Choroid plexus epithelial cell (primary cell): ENCODE measurements at regions not wholly inside any gene's neighbourhood (a gene's known extent, or its start where the extent isn't known, plus 50 kb on each side); places are given as distances from the start of the nearest gene placed in this dataset.
A peak's percentile ranks its signal among the peaks of the same experiment; 100 is the strongest.

Source experiments
- DNase-seq: peaks from one replicate; pipeline ENCODE4 v3.0.0-alpha.2; 2010; ENCODE audit warnings: low read depth
- H3K4me3 ChIP-seq: 2 replicates; pipeline ENCODE4 v1.5.1; 2011; ENCODE audit warnings: low read depth, mild to moderate bottlenecking, control low read depth, low read length, moderate library complexity
- CTCF ChIP-seq: conservative IDR thresholded peaks from 2 replicates; pipeline ENCODE4 v1.5.1; 2011; ENCODE audit warnings: low read depth, mild to moderate bottlenecking, control low read depth, inconsistent platforms, low read length, moderate library complexity

DNA sequence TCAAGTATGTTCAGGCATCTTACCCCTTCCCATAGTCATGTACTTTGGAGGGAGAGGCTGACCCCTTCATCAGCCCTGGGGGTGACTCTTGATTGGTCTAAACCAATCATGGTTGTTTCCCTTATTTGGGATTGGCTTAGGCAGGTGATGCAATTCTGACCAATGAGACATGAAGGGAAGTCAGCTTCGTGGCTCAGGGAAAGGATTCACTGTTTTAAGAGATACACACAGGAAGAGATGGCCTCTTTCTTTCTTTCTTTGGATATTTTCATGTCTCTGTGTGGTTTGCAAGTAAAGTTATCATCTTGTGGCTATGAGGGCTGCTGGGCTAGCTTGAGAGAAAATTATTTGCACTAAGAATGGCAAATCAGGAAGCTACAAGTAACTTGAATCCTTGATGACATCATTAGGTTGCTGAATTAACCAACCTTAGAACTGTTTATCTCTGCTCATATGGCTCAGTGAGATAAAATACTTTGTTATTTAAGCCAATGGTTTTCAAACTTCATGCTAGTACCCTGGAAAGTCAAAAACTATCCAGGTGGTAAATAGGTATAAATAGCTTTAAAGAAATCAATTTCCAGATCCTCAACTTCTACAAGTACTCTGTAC, 144.2 kb upstream of the CENPW start:
- no peak for TF ChIP-seq CTCF
- peak; percentile 39 for DNase-seq

DNA sequence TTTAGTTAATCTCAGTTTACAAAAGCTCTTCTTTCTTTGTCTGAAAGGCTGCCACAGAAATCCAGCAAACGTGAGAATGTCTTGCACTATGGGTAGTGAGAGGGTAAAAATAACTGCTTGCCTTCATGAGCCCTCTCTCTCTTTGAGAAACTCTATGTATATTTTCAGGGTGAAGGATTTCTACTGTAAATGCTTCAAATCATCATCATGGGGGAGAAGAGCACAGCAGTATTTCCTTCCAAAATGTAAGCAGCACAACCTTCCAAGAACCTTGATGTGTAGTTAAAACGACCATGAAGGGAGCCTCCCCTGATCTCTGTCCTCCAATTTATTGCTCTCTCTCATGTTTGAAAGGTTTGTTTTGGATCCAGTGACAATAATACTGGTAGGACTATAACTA, 141.3 kb upstream of the CENPW start:
- no peak overlapping the region for H3K4me3 ChIP-seq
- DNase-seq, result no peak
- TF ChIP-seq CTCF, result no peak

More for the DNA sequence above, 144.2 kb upstream of the CENPW start:
- H3K4me3 ChIP-seq, result no peak overlapping the region

DNA sequence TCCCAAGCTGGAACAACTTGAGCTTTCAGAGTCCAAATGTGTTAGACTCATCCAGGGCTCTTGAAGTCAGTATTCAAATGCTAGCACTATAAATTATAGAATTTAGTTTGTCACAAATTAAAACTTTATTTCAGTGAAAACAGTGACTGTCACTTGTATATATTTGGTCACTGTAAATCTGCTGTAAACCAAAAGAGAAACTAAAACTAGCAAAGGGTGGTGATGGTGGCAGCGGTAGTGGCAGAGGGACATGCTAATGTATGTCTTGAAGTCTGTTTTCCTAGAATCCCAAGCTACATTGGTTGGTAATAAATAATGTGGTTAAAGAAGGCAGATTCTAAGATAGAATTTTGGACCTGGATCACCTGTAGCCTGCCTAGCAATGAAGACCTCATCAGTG, 140.4 kb upstream of the CENPW start:
- DNase-seq, result no peak
- TF ChIP-seq CTCF, result no peak
- no peak overlapping the region for H3K4me3 ChIP-seq

DNA sequence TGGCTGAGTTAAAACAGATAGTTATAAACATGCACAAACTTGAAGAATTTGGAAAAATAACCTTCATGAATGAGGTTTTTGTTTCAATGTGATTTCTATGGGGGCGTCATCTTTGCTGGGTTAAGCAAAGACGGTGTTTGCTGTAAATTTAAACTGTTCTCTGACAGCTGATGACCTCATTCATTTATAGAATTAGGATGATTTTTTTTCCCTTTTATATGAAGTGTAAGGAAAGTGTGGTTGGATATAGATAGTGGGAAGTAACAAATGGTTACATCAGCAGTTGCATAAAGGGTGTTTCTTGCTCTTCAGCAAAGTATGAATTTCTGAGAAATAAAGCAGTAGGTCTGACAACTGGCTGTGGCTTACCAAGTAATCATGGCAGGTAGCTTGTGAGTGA, 137.2 kb upstream of the CENPW start:
- TF ChIP-seq CTCF, result no peak
- no peak for DNase-seq
- H3K4me3 ChIP-seq, result no peak overlapping the region

DNA sequence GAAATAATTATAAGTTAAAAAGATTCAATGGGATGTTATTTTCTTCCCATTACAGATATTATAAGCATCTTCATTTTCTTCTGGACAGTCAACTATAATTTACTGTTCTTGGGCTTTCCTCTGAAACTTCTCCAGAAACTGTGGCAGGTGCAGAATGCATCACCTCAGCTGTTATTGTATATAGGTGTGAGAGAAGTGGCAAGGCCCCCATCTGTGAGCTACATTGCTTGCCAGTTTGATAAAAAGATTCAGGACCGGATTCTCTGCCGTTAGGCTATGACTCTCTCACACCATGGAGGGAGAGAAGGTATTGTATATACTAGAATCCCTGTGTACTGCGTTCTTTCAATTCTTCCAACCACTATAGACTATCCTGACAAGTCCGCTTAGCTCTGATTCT, 135.8 kb upstream of the CENPW start:
- H3K4me3 ChIP-seq, result no peak overlapping the region
- TF ChIP-seq CTCF, result no peak
- no peak for DNase-seq

DNA sequence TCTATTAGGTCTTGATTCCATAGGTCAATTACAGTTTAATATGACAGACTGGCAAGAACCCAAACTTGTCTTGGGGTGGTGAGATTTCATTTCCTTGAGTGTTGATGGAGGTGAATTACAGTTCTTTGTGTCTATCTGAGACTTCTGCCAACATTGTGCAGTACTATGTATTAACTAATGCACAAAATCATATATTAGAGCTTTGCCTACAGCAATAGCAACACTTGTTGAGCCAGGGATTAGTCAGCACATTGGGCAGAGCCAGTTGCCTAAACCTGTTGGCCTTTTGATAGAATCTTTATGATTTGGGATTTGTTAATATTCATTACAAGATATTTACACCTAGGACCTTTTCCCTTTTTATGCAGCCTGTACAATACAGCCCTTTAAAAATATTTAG, 135.3 kb upstream of the CENPW start:
- H3K4me3 ChIP-seq, result no peak overlapping the region
- no peak for TF ChIP-seq CTCF
- DNase-seq, result no peak

GRCh38 chr6:126206504-126207246, 133.2 kb upstream of the CENPW start:
- no peak for TF ChIP-seq CTCF
- no peak overlapping the region for H3K4me3 ChIP-seq
- DNase-seq, result no peak
